Keratinocyte (primary cell): ENCODE measurements at regions not wholly inside any gene's neighbourhood (a gene's known extent, or its start where the extent isn't known, plus 50 kb on each side); places are given as distances from the start of the nearest gene placed in this dataset.

ENCODE experiments used
- DNase-seq: peaks from one replicate; pipeline ENCODE4 v3.0.0-alpha.2; 2011; ENCODE audit warnings: low read depth, missing footprints, low spot score
- FAIRE-seq: peaks from 2 replicates; lab custom pipeline; 2011; peaks lifted over from hg19 to GRCh38; lab: Jason Lieb, UNC
- H2AFZ ChIP-seq: 2 replicates; pipeline ENCODE4 v1.6.0; 2012; ENCODE audit warnings: low read length, control low read depth, inconsistent platforms; ENCODE audit not compliant: control insufficient read depth
- H3K27ac ChIP-seq: 2 replicates; pipeline ENCODE4 v1.5.1; 2011; ENCODE audit warnings: low read length; ENCODE audit not compliant: control insufficient read depth, insufficient read depth
- H3K27me3 ChIP-seq: 3 replicates; pipeline ENCODE4 v1.6.0; 2011; ENCODE audit warnings: low read length; ENCODE audit not compliant: control insufficient read depth, insufficient read depth; ENCODE audit errors: extremely low read depth
- H3K36me3 ChIP-seq, 2 experiments: 2 replicates in 1 of 2; 3 replicates in 1 of 2; pipeline ENCODE4 v1.5.1; 2011; ENCODE audit warnings: low read length in 2 of 2, mild to moderate bottlenecking in 1 of 2; ENCODE audit not compliant: control insufficient read depth in 2 of 2, insufficient read depth in 2 of 2; ENCODE audit errors: extremely low read depth in 1 of 2
- H3K4me1 ChIP-seq: 3 replicates; pipeline ENCODE4 v1.5.1; 2011; ENCODE audit warnings: low read length; ENCODE audit not compliant: control insufficient read depth, insufficient read depth; ENCODE audit errors: extremely low read depth
- H3K4me2 ChIP-seq: 3 replicates; pipeline ENCODE4 v1.6.0; 2011; ENCODE audit warnings: low read depth, low read length; ENCODE audit not compliant: control insufficient read depth, insufficient read depth; ENCODE audit errors: extremely low read depth
- H3K4me3 ChIP-seq, 3 experiments: fragments of 200-600 bp in 1 of 3; sonication (generic) in 1 of 3; 2 replicates in 2 of 3; 3 replicates in 1 of 3; pipeline ENCODE4 v1.5.1; 2011 to 2016; ENCODE audit warnings: low read length in 3 of 3, mild to moderate bottlenecking in 3 of 3, control low read depth in 2 of 3, inconsistent platforms in 1 of 3, low read depth in 1 of 3, mixed read lengths in 1 of 3, mixed run types in 1 of 3, moderate library complexity in 1 of 3; ENCODE audit not compliant: control insufficient read depth in 2 of 3, insufficient read depth in 2 of 3; ENCODE audit errors: extremely low read depth in 1 of 3
- H3K79me2 ChIP-seq: 2 replicates; pipeline ENCODE4 v1.6.0; 2012; ENCODE audit warnings: low read length; ENCODE audit not compliant: control insufficient read depth, insufficient read depth
- H3K9ac ChIP-seq: 3 replicates; pipeline ENCODE4 v1.6.0; 2011; ENCODE audit warnings: low read length; ENCODE audit not compliant: control insufficient read depth, insufficient read depth; ENCODE audit errors: extremely low read depth
- H3K9me1 ChIP-seq: 3 replicates; pipeline ENCODE4 v1.6.0; 2011; ENCODE audit warnings: low read length; ENCODE audit not compliant: control insufficient read depth, insufficient read depth; ENCODE audit errors: extremely low read depth
- H3K9me3 ChIP-seq: 2 replicates; pipeline ENCODE4 v1.5.1; 2012; ENCODE audit warnings: low read depth, low read length; ENCODE audit not compliant: control insufficient read depth
- H4K20me1 ChIP-seq: 3 replicates; pipeline ENCODE4 v1.6.0; 2011; ENCODE audit warnings: low read length; ENCODE audit not compliant: control insufficient read depth, insufficient read depth; ENCODE audit errors: extremely low read depth
- EZH2 ChIP-seq: IDR thresholded peaks from one replicate; pipeline ENCODE4 v1.6.1; 2012; ENCODE audit warnings: inconsistent platforms, mild to moderate bottlenecking, low read length, moderate library complexity
- dilution Hi-C: fragments of 300-500 bp; cut with MboI; formaldehyde crosslinking; loops from one replicate; pipeline ENCODE4 v1.7.0; 2020; ENCODE audit warnings: low sequenced_read_pairs; ENCODE audit not compliant: extremely low pct_ligation_motif_present
- TF ChIP-seq, protein P1 (sequence below), 3 experiments: IDR thresholded peaks in 1 of 3; conservative IDR thresholded peaks in 1 of 3; optimal IDR thresholded peaks in 1 of 3; 2 replicates in 2 of 3; 3 replicates in 1 of 3; pipeline versions ENCODE3 to v1.5.1; 2011; ENCODE audit warnings: low read length in 3 of 3, mild to moderate bottlenecking in 3 of 3, moderate library complexity in 2 of 3, control low read depth in 1 of 3, inconsistent platforms in 1 of 3; ENCODE audit not compliant: insufficient read depth in 2 of 3; ENCODE audit errors: extremely low read depth in 1 of 3

DNA sequence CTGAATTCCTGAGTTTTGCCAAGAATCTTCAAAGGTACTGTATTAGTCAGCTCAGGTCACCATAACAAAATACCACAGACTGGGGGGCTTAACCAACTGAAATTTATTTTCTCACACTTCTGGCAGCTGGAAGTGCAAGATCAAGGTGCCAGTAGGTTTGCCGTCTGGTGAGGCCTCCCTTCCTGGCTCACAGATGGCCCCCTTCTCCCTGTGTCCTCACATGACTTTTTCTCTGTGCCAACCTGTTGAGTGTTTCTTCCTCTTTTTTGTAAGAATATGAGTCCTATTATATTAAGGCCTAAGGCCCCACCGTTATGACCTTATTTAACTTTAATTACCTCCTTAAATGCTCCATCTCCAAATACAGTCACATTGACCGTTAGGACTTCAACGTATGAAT, 156.1 kb upstream of the KIF2A start:
- no peak overlapping the region for H3K4me3 ChIP-seq
- DNase-seq (no peak), FAIRE-seq (no peak)
- no peak overlapping the region for H3K4me2 ChIP-seq
- no peak overlapping the region for H3K9ac ChIP-seq
- no peaks in the 10 kb centered on the region for H3K9me1 ChIP-seq
- no peaks in the 10 kb centered on the region for H4K20me1 ChIP-seq
- H3K36me3 ChIP-seq: no peaks in the 10 kb centered on the region
- H3K27ac ChIP-seq: no peak overlapping the region
- peaks cover 2% of the 10 kb centered on the region for H3K9me3 ChIP-seq
- no peaks in the 10 kb centered on the region for H3K79me2 ChIP-seq
- peaks cover under 1% of the 10 kb centered on the region for H3K4me1 ChIP-seq
- no peak for TF ChIP-seq EZH2
- TF ChIP-seq, protein P1, sequence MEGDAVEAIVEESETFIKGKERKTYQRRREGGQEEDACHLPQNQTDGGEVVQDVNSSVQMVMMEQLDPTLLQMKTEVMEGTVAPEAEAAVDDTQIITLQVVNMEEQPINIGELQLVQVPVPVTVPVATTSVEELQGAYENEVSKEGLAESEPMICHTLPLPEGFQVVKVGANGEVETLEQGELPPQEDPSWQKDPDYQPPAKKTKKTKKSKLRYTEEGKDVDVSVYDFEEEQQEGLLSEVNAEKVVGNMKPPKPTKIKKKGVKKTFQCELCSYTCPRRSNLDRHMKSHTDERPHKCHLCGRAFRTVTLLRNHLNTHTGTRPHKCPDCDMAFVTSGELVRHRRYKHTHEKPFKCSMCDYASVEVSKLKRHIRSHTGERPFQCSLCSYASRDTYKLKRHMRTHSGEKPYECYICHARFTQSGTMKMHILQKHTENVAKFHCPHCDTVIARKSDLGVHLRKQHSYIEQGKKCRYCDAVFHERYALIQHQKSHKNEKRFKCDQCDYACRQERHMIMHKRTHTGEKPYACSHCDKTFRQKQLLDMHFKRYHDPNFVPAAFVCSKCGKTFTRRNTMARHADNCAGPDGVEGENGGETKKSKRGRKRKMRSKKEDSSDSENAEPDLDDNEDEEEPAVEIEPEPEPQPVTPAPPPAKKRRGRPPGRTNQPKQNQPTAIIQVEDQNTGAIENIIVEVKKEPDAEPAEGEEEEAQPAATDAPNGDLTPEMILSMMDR (optimal IDR thresholded peaks at IDR 0.05 in 1 of 3, IDR thresholded peaks at IDR 0.05 in 1 of 3, conservative IDR thresholded peaks at IDR 0.05 in 1 of 3; ENCODE audit: extremely low read depth in 1 of 3, insufficient read depth in 2 of 3, low read length in 3 of 3): no peak
- no peaks in the 10 kb centered on the region for H3K27me3 ChIP-seq
- dilution Hi-C loops: no loop called here
- no peak overlapping the region for H2AFZ ChIP-seq

DNA sequence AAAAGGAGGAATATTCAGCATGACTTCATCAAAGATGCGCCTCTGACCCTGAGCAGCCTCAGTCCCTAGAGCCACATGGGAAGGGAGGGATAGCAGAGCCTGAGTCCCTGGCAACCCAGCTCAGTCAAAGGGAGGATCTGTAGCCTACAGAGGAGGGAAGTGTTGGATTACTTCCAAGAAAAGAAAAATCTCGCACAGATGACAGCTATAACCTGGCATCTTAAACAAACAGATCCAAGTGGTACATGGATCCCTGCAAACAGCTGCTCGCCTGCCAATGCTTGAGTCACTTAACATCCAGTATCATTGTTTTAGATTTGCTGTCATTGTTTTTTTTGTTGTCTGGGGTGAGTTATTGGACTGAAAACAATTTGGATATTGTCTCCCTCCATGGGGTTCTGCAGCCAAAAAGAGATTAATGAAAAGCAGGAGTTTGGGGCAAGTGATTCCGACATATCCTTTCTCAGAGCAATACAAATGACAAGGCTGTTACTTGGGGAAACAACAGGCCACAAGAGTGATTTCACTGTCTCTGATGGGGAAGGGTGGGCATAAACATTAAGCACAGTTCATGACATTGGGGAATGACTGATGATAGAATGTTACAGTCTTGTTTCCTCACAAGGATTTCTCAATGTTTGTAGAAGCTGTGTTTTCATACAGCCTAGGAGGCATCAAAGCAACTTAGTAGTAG, 153.5 kb upstream of the KIF2A start:
- DNase-seq (no peak), FAIRE-seq (no peak)
- Histone ChIP-seq H3K9ac (no peak overlapping the region), H3K36me3 (no peaks in the 10 kb centered on the region), H2AFZ (no peak overlapping the region), H3K4me1 (no peaks in the 10 kb centered on the region), H3K27me3 (no peaks in the 10 kb centered on the region), H4K20me1 (no peaks in the 10 kb centered on the region), H3K79me2 (no peaks in the 10 kb centered on the region), H3K4me3 (no peak overlapping the region), H3K4me2 (no peak overlapping the region), H3K9me1 (no peaks in the 10 kb centered on the region), H3K9me3 (peaks cover 2% of the 10 kb centered on the region), H3K27ac (no peak overlapping the region)
- TF ChIP-seq, protein P1 (optimal IDR thresholded peaks at IDR 0.05 in 1 of 3, IDR thresholded peaks at IDR 0.05 in 1 of 3, conservative IDR thresholded peaks at IDR 0.05 in 1 of 3; ENCODE audit: extremely low read depth in 1 of 3, insufficient read depth in 2 of 3, low read length in 3 of 3): no peak
- TF ChIP-seq EZH2: no peak
- dilution Hi-C loops: no loop called here
